ENCODE measurements at regions not wholly inside any gene's neighbourhood (a gene's known extent, or its start where the extent isn't known, plus 50 kb on each side); places are given as distances from the start of the nearest gene placed in this dataset.

DNA sequence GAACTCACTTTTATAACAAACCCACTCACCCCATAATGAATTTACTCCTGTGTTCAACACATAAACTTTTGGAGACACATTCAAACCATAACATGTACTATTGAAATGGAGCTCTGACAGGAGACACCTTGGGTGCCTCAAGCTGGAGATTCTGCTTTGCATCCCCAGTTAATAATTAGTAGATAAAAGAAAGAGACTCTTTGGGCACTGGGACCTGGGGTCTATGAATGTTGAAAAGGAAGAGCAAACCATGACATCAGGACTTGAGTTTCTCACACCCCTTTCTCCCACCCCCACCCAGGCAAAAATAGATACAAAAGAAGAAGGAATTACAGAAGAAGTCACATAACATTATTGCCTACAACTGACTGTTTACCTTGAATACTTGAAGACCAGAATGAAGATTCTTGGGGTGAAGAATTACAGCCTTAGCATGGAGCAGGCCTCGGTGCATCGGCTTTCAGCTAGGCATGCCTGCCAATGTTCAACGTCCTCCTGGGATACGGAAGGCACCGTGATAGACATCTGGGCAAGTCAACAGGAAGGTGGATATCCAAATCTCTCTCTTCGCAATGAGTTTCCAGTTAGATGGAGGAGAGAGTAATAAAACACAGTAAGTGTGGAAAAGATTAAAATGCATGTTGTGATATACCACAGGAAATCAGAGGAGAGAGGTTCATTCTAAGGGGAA, 316.0 kb downstream of the TRIML1 start:
- DNase-seq (ENCODE audit: low read depth): no peak
- no peak overlapping the region for H3K4me3 ChIP-seq (ENCODE audit: low read depth, low read length)
- TF ChIP-seq, protein P1, sequence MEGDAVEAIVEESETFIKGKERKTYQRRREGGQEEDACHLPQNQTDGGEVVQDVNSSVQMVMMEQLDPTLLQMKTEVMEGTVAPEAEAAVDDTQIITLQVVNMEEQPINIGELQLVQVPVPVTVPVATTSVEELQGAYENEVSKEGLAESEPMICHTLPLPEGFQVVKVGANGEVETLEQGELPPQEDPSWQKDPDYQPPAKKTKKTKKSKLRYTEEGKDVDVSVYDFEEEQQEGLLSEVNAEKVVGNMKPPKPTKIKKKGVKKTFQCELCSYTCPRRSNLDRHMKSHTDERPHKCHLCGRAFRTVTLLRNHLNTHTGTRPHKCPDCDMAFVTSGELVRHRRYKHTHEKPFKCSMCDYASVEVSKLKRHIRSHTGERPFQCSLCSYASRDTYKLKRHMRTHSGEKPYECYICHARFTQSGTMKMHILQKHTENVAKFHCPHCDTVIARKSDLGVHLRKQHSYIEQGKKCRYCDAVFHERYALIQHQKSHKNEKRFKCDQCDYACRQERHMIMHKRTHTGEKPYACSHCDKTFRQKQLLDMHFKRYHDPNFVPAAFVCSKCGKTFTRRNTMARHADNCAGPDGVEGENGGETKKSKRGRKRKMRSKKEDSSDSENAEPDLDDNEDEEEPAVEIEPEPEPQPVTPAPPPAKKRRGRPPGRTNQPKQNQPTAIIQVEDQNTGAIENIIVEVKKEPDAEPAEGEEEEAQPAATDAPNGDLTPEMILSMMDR (IDR thresholded peaks at IDR 0.05; ENCODE audit: low read depth, low read length, missing control alignments): no peak

DNA sequence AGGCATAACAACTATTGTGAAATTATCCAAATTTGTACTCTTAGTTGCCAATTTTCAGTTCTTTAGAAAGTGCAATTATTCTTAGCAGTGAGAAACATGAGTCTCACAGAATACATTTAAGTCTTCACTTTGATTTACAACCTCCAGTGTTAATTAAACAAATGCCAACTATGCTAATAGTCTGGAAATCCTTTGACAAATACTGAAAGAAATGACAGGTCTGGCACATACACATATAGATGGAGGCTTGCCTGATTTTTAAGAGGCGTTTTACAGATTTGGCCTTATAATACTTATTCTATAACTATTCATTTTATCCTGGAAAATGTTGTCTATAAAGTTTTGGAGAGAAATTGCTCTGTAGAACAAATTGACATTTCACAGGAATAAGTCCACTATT, 320.1 kb downstream of the TRIML1 start:
- DNase-seq (ENCODE audit: low read depth): no peak
- TF ChIP-seq, protein P1 (IDR thresholded peaks at IDR 0.05; ENCODE audit: low read depth, low read length, missing control alignments): no peak
- no peak overlapping the region for H3K4me3 ChIP-seq (ENCODE audit: low read depth, low read length)

DNA sequence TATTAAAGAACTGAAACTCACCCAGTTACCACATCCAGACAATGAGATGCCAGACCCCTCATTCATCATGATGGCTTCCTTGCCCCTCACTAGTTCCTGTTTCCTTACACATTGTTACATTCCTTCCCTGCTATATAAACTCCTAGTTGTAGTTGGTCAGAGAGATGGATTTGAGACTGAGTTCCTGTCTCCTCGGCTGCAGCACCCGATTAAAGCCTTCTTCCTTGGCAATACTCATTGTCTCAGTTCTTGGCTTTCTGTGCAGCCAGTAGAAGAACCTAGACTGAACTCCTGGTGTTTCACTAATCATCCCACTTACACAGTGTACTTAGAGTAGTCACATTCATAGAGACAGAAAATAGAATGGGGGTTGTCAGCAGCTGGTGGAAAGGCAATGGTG, 324.7 kb downstream of the TRIML1 start:
- no peak for DNase-seq (ENCODE audit: low read depth)
- TF ChIP-seq, protein P1 (IDR thresholded peaks at IDR 0.05; ENCODE audit: low read depth, low read length, missing control alignments): no peak
- H3K4me3 ChIP-seq (ENCODE audit: low read depth, low read length): no peak overlapping the region

DNA sequence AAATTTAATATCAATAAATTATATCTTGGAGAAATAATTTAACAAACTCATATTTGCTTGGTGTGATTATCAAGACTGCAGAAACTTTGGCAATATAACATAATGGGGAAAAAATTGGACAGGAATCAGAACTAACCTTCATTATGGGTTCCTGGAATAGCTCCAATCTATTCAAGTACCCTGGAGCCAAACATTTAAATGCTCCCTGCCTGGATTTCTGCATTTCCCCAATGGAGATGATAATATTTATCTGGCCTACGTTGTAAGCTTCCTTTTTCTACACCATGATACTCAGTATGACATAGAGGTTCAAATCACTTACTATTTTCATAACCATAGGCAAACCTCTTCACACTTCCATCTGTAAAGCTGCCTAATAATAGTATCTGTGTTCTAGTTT, 326.8 kb downstream of the TRIML1 start:
- no peak for DNase-seq (ENCODE audit: low read depth)
- TF ChIP-seq, protein P1 (IDR thresholded peaks at IDR 0.05; ENCODE audit: low read depth, low read length, missing control alignments): no peak
- H3K4me3 ChIP-seq (ENCODE audit: low read depth, low read length): no peak overlapping the region

DNA sequence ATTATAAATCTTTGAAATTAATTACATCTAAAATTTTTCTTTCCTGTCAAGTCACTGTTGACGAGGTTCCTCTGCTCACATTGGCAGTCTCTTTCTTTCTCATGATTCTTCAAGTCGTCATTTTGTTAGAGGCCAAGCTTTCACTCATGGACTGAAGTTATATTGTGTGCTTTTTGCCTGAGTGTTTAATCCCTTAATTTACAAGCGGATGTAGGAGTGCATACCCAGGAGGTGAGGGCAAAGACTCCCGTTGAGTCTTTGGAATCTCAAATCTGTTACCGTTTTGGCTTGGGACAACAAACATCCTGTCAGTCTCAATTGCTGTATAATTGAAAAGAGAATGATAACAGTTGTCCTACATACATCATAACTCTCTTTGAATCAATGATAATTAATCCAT, 345.0 kb downstream of the TRIML1 start:
- no peak overlapping the region for H3K4me3 ChIP-seq (ENCODE audit: low read depth, low read length)
- no peak for DNase-seq (ENCODE audit: low read depth)
- TF ChIP-seq, protein P1 (IDR thresholded peaks at IDR 0.05; ENCODE audit: low read depth, low read length, missing control alignments): no peak

DNA sequence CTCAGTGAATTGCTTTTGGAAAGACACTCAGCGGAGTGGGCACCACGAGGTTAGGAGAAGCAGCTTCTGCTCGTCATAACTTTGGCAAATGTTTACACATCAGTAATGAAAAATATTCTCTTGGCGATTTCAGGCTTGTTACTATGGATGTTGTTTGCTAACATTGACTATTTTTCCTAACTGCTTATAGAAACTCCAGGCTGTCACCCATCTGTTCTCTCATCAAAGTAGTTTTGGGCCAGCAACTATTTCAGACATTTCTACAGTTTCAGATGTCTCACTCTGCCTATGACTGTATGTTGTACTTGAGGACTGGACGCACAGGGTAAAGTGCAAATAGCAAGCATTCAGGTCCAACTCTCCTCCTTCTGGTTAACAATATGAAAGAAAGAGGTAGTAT, 346.7 kb downstream of the TRIML1 start:
- DNase-seq (ENCODE audit: low read depth): no peak
- TF ChIP-seq, protein P1 (IDR thresholded peaks at IDR 0.05; ENCODE audit: low read depth, low read length, missing control alignments): no peak
- H3K4me3 ChIP-seq (ENCODE audit: low read depth, low read length): no peak overlapping the region

DNA sequence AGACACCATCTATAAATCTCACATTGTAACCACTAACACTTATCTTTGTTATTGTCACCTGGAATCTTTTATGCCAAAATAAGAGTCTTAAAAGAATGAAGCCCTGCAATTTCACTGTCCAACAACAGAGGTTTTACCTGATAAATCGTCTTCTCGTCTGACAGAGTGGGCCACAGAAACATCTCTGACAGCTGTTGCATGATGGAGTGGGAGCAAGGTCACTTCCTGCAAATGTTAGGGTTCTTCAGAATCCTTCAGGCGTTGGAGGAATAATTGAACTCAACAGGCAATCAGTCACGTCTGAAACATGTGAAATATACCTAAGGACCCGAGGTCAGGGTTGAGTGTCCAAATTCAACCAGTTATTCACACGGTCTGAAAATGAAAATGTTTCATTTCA, 353.6 kb downstream of the TRIML1 start:
- no peak overlapping the region for H3K4me3 ChIP-seq (ENCODE audit: low read depth, low read length)
- no peak for DNase-seq (ENCODE audit: low read depth)
- TF ChIP-seq, protein P1 (IDR thresholded peaks at IDR 0.05; ENCODE audit: low read depth, low read length, missing control alignments): no peak

All from GM12864 (cell line).